ENCODE measurements at regions not wholly inside any gene's neighbourhood (a gene's known extent, or its start where the extent isn't known, plus 50 kb on each side); places are given as distances from the start of the nearest gene placed in this dataset.

DNA sequence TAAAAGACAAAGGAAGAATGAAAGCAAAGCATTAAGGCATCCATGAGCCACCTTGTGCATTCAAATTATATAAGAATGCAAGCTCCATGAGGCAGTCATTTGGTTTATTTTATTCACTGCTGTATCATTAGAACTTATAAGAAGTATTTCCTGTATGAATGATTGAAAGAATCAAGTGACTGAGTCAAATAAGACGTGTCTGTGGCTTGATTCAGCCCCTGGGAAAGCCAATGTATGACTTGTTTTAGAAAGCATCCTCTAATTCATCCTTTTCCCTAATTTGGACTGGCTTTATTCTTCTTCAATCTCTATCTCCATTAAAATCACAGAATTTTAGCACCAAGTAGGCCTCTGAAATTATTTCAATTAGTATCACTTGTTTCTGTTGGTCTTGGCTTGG is 461.1 kb downstream of the LPIN1 start:
- H3K4me3 ChIP-seq: no peak overlapping the region
- H3K4me1 ChIP-seq: no peaks in the 10 kb centered on the region
- no peaks in the 10 kb centered on the region for H3K27me3 ChIP-seq
- intact Hi-C loops (cut with DNase I; ENCODE audit: low total_unique reads): no loop called here
- DNase-seq: no peak
- H3K9me3 ChIP-seq: no peaks in the 10 kb centered on the region
- TF ChIP-seq, protein P1, sequence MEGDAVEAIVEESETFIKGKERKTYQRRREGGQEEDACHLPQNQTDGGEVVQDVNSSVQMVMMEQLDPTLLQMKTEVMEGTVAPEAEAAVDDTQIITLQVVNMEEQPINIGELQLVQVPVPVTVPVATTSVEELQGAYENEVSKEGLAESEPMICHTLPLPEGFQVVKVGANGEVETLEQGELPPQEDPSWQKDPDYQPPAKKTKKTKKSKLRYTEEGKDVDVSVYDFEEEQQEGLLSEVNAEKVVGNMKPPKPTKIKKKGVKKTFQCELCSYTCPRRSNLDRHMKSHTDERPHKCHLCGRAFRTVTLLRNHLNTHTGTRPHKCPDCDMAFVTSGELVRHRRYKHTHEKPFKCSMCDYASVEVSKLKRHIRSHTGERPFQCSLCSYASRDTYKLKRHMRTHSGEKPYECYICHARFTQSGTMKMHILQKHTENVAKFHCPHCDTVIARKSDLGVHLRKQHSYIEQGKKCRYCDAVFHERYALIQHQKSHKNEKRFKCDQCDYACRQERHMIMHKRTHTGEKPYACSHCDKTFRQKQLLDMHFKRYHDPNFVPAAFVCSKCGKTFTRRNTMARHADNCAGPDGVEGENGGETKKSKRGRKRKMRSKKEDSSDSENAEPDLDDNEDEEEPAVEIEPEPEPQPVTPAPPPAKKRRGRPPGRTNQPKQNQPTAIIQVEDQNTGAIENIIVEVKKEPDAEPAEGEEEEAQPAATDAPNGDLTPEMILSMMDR (IDR thresholded peaks at IDR 0.05): no peak
- no peak overlapping the region for H3K27ac ChIP-seq
- no peaks in the 10 kb centered on the region for H3K36me3 ChIP-seq

DNA sequence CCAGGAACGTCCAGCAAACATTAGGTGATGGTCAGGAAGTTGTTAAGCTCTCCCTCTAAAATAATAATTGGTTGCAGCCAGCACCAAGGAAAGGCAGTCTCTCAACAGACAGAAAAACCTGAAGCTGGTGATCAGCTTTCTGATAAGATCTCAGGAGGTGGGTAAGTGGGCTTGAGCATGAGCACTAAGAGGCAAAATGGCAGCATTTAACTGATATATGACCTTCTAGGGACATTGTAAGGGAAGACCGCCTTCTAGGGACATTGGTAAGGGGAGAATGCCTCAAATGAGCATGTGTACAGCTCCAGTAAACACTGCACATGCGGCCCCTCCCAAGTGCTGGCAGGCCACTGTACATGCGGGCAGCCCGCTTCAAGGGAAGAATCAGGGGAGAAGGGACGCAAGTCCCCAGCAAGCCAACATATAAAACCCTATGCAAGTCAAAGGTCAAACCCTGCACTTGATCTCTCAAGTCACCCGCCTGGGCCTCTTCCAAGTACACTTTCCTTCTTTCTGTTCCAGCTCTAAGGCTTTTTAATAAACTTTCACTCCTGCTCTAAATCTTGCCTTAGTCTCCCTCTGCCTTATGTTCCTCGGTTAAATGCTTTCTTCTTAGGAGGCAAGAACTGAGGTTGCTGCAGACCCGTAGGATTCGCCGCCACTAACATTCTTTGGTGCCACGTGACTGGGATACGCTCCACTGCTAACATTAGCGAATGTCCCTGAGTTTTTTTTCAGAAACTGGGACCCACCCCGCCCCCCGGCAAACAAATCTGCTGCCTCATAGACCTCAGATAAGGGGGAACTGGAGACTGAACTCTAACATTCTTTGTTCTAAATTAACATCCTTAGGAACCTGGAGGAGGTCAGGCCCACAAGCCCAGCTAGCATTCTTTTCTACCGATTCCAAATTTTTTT is 463.8 kb downstream of the LPIN1 start:
- no peaks in the 10 kb centered on the region for H3K27me3 ChIP-seq
- TF ChIP-seq, protein P1 (IDR thresholded peaks at IDR 0.05): no peak
- no peaks in the 10 kb centered on the region for H3K36me3 ChIP-seq
- no peaks in the 10 kb centered on the region for H3K9me3 ChIP-seq
- DNase-seq: no peak
- no peak overlapping the region for H3K4me3 ChIP-seq
- intact Hi-C loops (cut with DNase I; ENCODE audit: low total_unique reads): no loop called here
- H3K27ac ChIP-seq: no peak overlapping the region
- no peaks in the 10 kb centered on the region for H3K4me1 ChIP-seq

DNA sequence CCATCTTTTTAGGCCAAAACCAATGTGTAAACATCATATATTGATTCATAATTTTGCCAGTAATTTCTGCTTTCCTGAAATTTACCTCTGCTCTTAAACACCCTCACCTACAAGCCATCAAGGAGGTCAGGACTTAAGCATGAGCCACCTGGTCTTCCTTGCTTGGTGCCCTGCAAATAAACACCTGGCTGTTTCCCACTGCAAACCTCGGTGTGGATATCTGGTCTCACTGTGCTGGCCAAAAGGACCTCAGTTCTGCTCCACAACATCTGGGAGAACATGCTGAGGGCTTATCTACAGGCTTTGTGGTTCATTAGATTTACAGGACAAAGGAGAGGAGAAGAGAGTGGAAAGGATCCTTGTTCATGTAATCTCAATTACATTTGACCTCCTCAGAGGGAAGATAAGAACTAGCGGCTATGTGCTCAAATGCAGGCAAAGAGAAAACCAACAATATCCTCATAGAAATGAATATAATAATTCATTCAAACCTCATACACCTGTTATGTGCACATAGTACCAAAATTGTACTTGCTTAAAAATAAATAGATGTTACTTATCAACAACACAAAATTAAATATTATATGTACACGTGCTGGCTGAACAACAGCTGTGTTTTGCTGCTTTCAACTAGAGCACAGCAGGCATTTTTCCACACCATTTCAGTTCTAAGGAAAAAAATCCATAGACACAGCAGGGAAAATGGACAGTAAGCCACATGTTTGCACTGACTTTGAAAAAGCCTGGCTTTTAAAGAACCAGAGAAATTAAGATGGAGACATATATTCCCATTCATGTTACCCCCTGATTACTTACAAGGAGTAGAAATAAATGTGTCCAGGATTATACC is 465.1 kb downstream of the LPIN1 start:
- Histone ChIP-seq H3K36me3 (no peaks in the 10 kb centered on the region), H3K4me3 (no peak overlapping the region), H3K27me3 (no peaks in the 10 kb centered on the region), H3K27ac (no peak overlapping the region), H3K4me1 (no peaks in the 10 kb centered on the region), H3K9me3 (no peaks in the 10 kb centered on the region)
- TF ChIP-seq, protein P1 (IDR thresholded peaks at IDR 0.05): no peak
- intact Hi-C loops (cut with DNase I; ENCODE audit: low total_unique reads): no loop called here
- no peak for DNase-seq

DNA sequence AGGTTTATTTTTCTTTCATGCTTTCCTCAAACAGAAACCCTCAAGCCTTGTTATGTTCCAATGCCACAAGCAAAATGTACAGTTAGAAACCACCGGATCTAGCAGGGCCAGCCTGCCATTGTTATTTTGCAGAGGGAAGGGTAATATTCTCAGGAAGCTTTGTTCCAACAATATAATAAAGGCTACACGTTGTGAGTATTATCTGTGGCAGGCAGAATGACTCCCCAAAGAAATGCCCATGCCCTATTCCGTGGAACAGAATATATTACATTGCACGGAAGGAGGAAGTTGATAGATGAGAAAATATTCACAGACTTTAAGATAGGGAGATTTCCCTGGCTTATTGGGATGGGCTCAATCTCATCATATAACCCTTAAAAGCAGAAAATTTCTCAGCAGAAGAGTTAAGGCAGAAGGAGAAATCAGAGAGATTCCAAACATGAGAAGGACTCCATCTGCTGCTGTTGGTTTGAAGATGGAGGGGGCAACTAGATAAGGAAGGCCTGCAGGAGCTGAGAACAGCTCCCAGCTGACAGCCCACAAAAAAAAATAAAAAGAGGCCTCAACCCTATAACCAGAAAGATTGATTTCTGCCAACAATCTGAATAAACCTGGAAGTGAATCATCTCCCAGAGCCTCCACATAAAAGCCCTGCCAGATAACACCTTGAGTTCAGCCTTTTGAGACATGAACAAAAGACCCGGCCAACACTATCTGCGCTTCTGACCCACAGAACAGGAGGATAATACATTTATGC is 466.6 kb downstream of the LPIN1 start:
- Histone ChIP-seq H3K36me3 (no peaks in the 10 kb centered on the region), H3K27me3 (no peaks in the 10 kb centered on the region), H3K4me1 (no peaks in the 10 kb centered on the region), H3K27ac (no peak overlapping the region), H3K4me3 (no peak overlapping the region), H3K9me3 (no peaks in the 10 kb centered on the region)
- no peak for DNase-seq
- intact Hi-C loops (cut with DNase I; ENCODE audit: low total_unique reads): no loop called here
- TF ChIP-seq, protein P1 (IDR thresholded peaks at IDR 0.05): no peak

DNA sequence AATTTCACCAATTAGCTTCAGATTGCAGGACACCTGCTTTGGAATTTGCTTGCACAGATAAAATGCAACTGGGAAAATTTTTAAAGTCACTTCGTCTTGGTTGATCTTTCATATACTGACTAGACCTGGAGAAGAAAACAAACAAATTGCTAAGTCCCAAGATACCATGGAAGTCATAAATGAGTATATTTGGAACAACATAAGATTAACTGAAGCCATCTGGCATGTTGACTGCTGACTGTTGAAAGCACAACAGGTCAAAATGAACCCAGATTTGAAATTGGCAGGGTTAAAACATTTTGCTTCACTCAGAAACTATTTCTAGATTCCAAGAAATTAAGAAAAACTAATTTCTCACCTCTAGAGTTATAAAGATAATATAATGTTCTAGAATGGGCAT is 470.7 kb downstream of the LPIN1 start:
- intact Hi-C loops (cut with DNase I; ENCODE audit: low total_unique reads): no loop called here

More for the DNA sequence above, 470.7 kb downstream of the LPIN1 start:
- Histone ChIP-seq H3K27ac (no peak overlapping the region), H3K9me3 (no peaks in the 10 kb centered on the region), H3K4me1 (no peaks in the 10 kb centered on the region), H3K27me3 (no peaks in the 10 kb centered on the region), H3K36me3 (no peaks in the 10 kb centered on the region), H3K4me3 (no peak overlapping the region)
- DNase-seq: no peak
- TF ChIP-seq, protein P1 (IDR thresholded peaks at IDR 0.05): no peak

Data from tibial artery (tissue), 4 donors.